ENCODE measurements at regions not wholly inside any gene's neighbourhood (a gene's known extent, or its start where the extent isn't known, plus 50 kb on each side); places are given as distances from the start of the nearest gene placed in this dataset.
"Not testable (repeated sequence)": the region's sequence is repeated elsewhere in the genome, so short reads cannot be mapped to it uniquely, and the experiment has no call there.

- DNase-seq, result no peak
- ChIA-PET CTCF (no interaction called here), POLR2A (no interaction called here)
- TF ChIP-seq, protein P1, sequence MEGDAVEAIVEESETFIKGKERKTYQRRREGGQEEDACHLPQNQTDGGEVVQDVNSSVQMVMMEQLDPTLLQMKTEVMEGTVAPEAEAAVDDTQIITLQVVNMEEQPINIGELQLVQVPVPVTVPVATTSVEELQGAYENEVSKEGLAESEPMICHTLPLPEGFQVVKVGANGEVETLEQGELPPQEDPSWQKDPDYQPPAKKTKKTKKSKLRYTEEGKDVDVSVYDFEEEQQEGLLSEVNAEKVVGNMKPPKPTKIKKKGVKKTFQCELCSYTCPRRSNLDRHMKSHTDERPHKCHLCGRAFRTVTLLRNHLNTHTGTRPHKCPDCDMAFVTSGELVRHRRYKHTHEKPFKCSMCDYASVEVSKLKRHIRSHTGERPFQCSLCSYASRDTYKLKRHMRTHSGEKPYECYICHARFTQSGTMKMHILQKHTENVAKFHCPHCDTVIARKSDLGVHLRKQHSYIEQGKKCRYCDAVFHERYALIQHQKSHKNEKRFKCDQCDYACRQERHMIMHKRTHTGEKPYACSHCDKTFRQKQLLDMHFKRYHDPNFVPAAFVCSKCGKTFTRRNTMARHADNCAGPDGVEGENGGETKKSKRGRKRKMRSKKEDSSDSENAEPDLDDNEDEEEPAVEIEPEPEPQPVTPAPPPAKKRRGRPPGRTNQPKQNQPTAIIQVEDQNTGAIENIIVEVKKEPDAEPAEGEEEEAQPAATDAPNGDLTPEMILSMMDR (IDR thresholded peaks at IDR 0.05), result no peak
- H3K27ac Mint-ChIP-seq, result no peak overlapping the region
- H3K4me3 Mint-ChIP-seq, result no peak overlapping the region
- no peak for ATAC-seq
- no peaks in the 10 kb centered on the region for H3K9me3 Mint-ChIP-seq
- no peaks in the 10 kb centered on the region for H3K36me3 Mint-ChIP-seq (ENCODE audit: low read depth)
- no peaks in the 10 kb centered on the region for H3K4me1 Mint-ChIP-seq (ENCODE audit: low read depth)
- H3K27me3 Mint-ChIP-seq, result peaks cover 1% of the 10 kb centered on the region
- intact Hi-C loops (cut with micrococcal nuclease), result no loop called here
These were observed 80.0 kb upstream of the RPH3A start for GRCh38 chr12:112711507-112711906.

DNA sequence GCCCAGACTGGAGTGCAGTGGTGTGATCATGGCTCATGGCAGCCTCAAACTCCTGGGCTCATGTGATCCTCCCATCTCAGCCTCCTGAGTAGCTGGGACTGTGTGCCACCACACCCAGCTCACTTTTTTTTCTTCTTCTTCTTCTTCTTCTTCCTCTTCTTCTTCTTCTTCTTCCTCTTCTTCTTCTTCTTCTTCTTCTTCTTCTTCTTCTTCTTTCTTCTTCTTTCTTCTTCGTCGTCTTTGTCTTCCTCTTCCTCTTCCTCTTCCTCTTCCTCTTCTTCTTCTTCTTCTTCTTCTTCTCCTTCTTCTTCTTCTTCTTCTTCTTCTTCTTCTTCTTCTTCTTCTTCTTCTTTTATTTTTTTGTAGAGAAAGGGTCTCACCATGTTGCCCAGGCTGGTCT is 78.8 kb upstream of the RPH3A start:
- H3K27me3 Mint-ChIP-seq; CTCF ChIA-PET; DNase-seq; H3K36me3 Mint-ChIP-seq (ENCODE audit: low read depth); H3K4me3 Mint-ChIP-seq; H3K27ac Mint-ChIP-seq; H3K9me3 Mint-ChIP-seq; intact Hi-C loops (cut with micrococcal nuclease); H3K4me1 Mint-ChIP-seq (ENCODE audit: low read depth); POLR2A ChIA-PET; ATAC-seq: not testable (repeated sequence)

- H3K9me3 Mint-ChIP-seq, result no peaks in the 10 kb centered on the region
- no peak for ATAC-seq
- DNase-seq, result no peak
- H3K27ac Mint-ChIP-seq, result no peak overlapping the region
- ChIA-PET POLR2A (no interaction called here), CTCF (no interaction called here)
- H3K4me3 Mint-ChIP-seq, result no peak overlapping the region
- intact Hi-C loops (cut with micrococcal nuclease), result no loop called here
- H3K36me3 Mint-ChIP-seq (ENCODE audit: low read depth), result no peaks in the 10 kb centered on the region
- no peaks in the 10 kb centered on the region for H3K4me1 Mint-ChIP-seq (ENCODE audit: low read depth)
- H3K27me3 Mint-ChIP-seq, result peaks cover 3% of the 10 kb centered on the region
- TF ChIP-seq, protein P1 (IDR thresholded peaks at IDR 0.05), result no peak
These were observed 78.1 kb upstream of the RPH3A start for GRCh38 chr12:112713471-112713870.

GRCh38 chr12:112714166-112714710 is 77.3 kb upstream of the RPH3A start:
- Mint-ChIP-seq H3K27ac (no peak overlapping the region), H3K27me3 (peaks cover 3% of the 10 kb centered on the region), H3K36me3 (ENCODE audit: low read depth) (no peaks in the 10 kb centered on the region), H3K4me3 (no peak overlapping the region), H3K4me1 (ENCODE audit: low read depth) (no peaks in the 10 kb centered on the region), H3K9me3 (no peaks in the 10 kb centered on the region)
- TF ChIP-seq, protein P1 (IDR thresholded peaks at IDR 0.05), result no peak
- DNase-seq, result peak; percentile 17
- ATAC-seq, result peak; percentile 27
- CTCF ChIA-PET, result no interaction called here
- POLR2A ChIA-PET, result no interaction called here
- intact Hi-C loops (cut with micrococcal nuclease), result no loop called here

GRCh38 chr12:112716099-112717093 is 75.2 kb upstream of the RPH3A start:
- CTCF ChIA-PET, result no interaction called here
- H3K36me3 Mint-ChIP-seq (ENCODE audit: low read depth), result no peaks in the 10 kb centered on the region
- H3K4me3 Mint-ChIP-seq, result no peak overlapping the region
- intact Hi-C loops (cut with micrococcal nuclease), result no loop called here
- TF ChIP-seq, protein P1 (IDR thresholded peaks at IDR 0.05), result no peak
- ATAC-seq (peak; percentile 69), DNase-seq (peak; percentile 13)
- H3K27ac Mint-ChIP-seq, result no peak overlapping the region
- no peaks in the 10 kb centered on the region for H3K9me3 Mint-ChIP-seq
- peaks cover 5% of the 10 kb centered on the region for H3K27me3 Mint-ChIP-seq
- no peaks in the 10 kb centered on the region for H3K4me1 Mint-ChIP-seq (ENCODE audit: low read depth)
- POLR2A ChIA-PET, result no interaction called here
